Endothelial cell of umbilical vein (primary cell): ENCODE measurements at regions not wholly inside any gene's neighbourhood (a gene's known extent, or its start where the extent isn't known, plus 50 kb on each side); places are given as distances from the start of the nearest gene placed in this dataset.

ENCODE experiments used
- BruUV-seq: library from RNA; stranded (reverse); fragments of 400-500 nt; replicated peaks from 2 replicates; lab custom pipeline; 2021; lab: Mats Ljungman, UMichigan
- CTCF ChIA-PET: fragments of 300-600, 350-600 bp; sonication (Branson Sonifier 250); formaldehyde crosslinking; loops from one replicate; lab custom pipeline; 2021; ENCODE audit warnings: antibody characterized with exemption, inconsistent platforms; lab: Charles Lee
- POLR2A ChIA-PET: fragments of 300-600, 350-600 bp; sonication (Branson Sonifier 250); formaldehyde crosslinking; loops from one replicate; lab custom pipeline; 2021; ENCODE audit warnings: antibody characterized with exemption, inconsistent platforms; lab: Charles Lee
- DNase-seq: peaks from one replicate; pipeline ENCODE4 v3.0.0-alpha.2; 2011; ENCODE audit warnings: low read depth, low spot score
- FAIRE-seq: peaks from 2 replicates; lab custom pipeline; 2011; peaks lifted over from hg19 to GRCh38; lab: Jason Lieb, UNC
- H2AFZ ChIP-seq: 2 replicates; pipeline ENCODE4 v1.6.0; 2012; ENCODE audit warnings: low read depth, low read length, control low read depth, inconsistent platforms
- H3K27ac ChIP-seq: 2 replicates; pipeline ENCODE4 v1.5.1; 2011; ENCODE audit warnings: low read depth, mild to moderate bottlenecking, control low read depth, low read length, moderate library complexity; ENCODE audit not compliant: insufficient read depth
- H3K27me3 ChIP-seq, 2 experiments: 2 replicates each; pipeline versions ENCODE4 v1.6.0 to v1.6.1; 2011; ENCODE audit warnings: low read length in 2 of 2, mixed read lengths in 1 of 2; ENCODE audit not compliant: control insufficient read depth in 2 of 2, insufficient read depth in 2 of 2
- H3K36me3 ChIP-seq, 2 experiments: 2 replicates in 1 of 2; 3 replicates in 1 of 2; pipeline ENCODE4 v1.5.1; 2011; ENCODE audit warnings: low read length in 2 of 2, mild to moderate bottlenecking in 1 of 2, moderate library complexity in 1 of 2; ENCODE audit not compliant: control insufficient read depth in 2 of 2, insufficient read depth in 2 of 2; ENCODE audit errors: extremely low read depth in 1 of 2
- H3K4me1 ChIP-seq: 3 replicates; pipeline ENCODE4 v1.5.1; 2011; ENCODE audit warnings: mild to moderate bottlenecking, low read length; ENCODE audit not compliant: control insufficient read depth, insufficient read depth; ENCODE audit errors: extremely low read depth
- H3K4me2 ChIP-seq: 2 replicates; pipeline ENCODE4 v1.6.1; 2011; ENCODE audit warnings: low read length, control low read depth, mixed read lengths; ENCODE audit not compliant: insufficient read depth
- H3K4me3 ChIP-seq, 3 experiments: fragments of 200-600 bp in 1 of 3; sonication (generic), shearing (Covaris generic) in 1 of 3; replicated peaks in 1 of 3; 2 replicates each; pipeline ENCODE4 v1.5.1; 2011 to 2016; ENCODE audit warnings: control low read depth in 3 of 3, low read length in 3 of 3, mild to moderate bottlenecking in 2 of 3, inconsistent platforms in 1 of 3, low read depth in 1 of 3, moderate library complexity in 1 of 3; ENCODE audit not compliant: insufficient read depth in 1 of 3
- H3K79me2 ChIP-seq: 2 replicates; pipeline ENCODE4 v1.6.0; 2012; ENCODE audit warnings: low read length, inconsistent platforms; ENCODE audit not compliant: control insufficient read depth, insufficient read depth
- H3K9ac ChIP-seq: replicated peaks from 2 replicates; pipeline ENCODE3; 2011; ENCODE audit warnings: low read length, control low read depth; ENCODE audit not compliant: insufficient read depth; ENCODE audit errors: extremely low read depth
- H3K9me1 ChIP-seq: replicated peaks from 3 replicates; pipeline ENCODE4 v1.6.0; 2011; ENCODE audit warnings: mild to moderate bottlenecking, low read length; ENCODE audit not compliant: control insufficient read depth, insufficient read depth; ENCODE audit errors: extremely low read depth
- H3K9me3 ChIP-seq: replicated peaks from 2 replicates; pipeline ENCODE4 v1.5.1; 2012; ENCODE audit warnings: low read length, inconsistent platforms; ENCODE audit not compliant: control insufficient read depth, insufficient read depth
- H4K20me1 ChIP-seq: replicated peaks from 2 replicates; pipeline ENCODE3; 2011; ENCODE audit warnings: mild to moderate bottlenecking, low read length; ENCODE audit not compliant: control insufficient read depth, insufficient read depth; ENCODE audit errors: extremely low read depth
- EZH2 ChIP-seq: IDR thresholded peaks from 2 replicates; pipeline ENCODE4 v1.6.1; 2012; ENCODE audit warnings: borderline replicate concordance, low read depth, mild to moderate bottlenecking, moderate library complexity, low read length, inconsistent platforms; ENCODE audit not compliant: severe bottlenecking
- FOS ChIP-seq: IDR thresholded peaks from 2 replicates; pipeline ENCODE4 v1.6.1; 2011; ENCODE audit warnings: mild to moderate bottlenecking, low read length, moderate library complexity, borderline replicate concordance; ENCODE audit not compliant: insufficient read depth
- GATA2 ChIP-seq: IDR thresholded peaks from 2 replicates; pipeline ENCODE4 v1.7.0; 2011; ENCODE audit warnings: low read depth, mild to moderate bottlenecking, moderate library complexity, mixed read lengths, low read length; ENCODE audit not compliant: insufficient read length, insufficient read depth
- POLR2A ChIP-seq: IDR thresholded peaks from 2 replicates; pipeline ENCODE4 v1.6.1; 2012; ENCODE audit warnings: low read depth, mild to moderate bottlenecking, control low read depth, low read length
- dilution Hi-C: fragments of 300-500 bp; cut with MboI; formaldehyde crosslinking; loops from one replicate; pipeline ENCODE4 v1.15.0; 2019; ENCODE audit warnings: low sequenced_read_pairs; ENCODE audit not compliant: extremely low pct_ligation_motif_present
- intact Hi-C: fragments of 100-400 bp; cut with micrococcal nuclease; formaldehyde crosslinking; loops from one replicate; pipeline ENCODE4 v1.10.0; 2022

GRCh38 chr16:85412911-85413520 lies 200.1 kb upstream of the GSE1 start:
- intact Hi-C loops (no loop called here), dilution Hi-C loops (no loop called here)
- no peaks in the 10 kb centered on the region for H4K20me1 ChIP-seq
- H3K27me3 ChIP-seq: no peaks in the 10 kb centered on the region
- FAIRE-seq: no peak
- no peak for TF ChIP-seq EZH2
- no peak for TF ChIP-seq FOS
- TF ChIP-seq GATA2: no peak
- H3K36me3 ChIP-seq: no peaks in the 10 kb centered on the region
- BruUV-seq: no TSS peak
- CTCF ChIA-PET: no interaction called here
- H2AFZ ChIP-seq: no peak overlapping the region
- DNase-seq: no peak
- no peak overlapping the region for H3K4me2 ChIP-seq
- H3K27ac ChIP-seq: no peak overlapping the region
- H3K9ac ChIP-seq: no peak overlapping the region
- POLR2A ChIA-PET: no interaction called here
- no peaks in the 10 kb centered on the region for H3K9me3 ChIP-seq
- H3K9me1 ChIP-seq: no peaks in the 10 kb centered on the region
- no peak overlapping the region for H3K4me3 ChIP-seq
- H3K4me1 ChIP-seq: no peaks in the 10 kb centered on the region
- H3K79me2 ChIP-seq: no peaks in the 10 kb centered on the region

- CTCF ChIA-PET: no interaction called here
- TF ChIP-seq FOS (no peak), EZH2 (no peak), POLR2A (no peak)
Measured at GRCh38 chr16:85413691-85414663, 199.1 kb upstream of the GSE1 start.

More at GRCh38 chr16:85413691-85414663, 199.1 kb upstream of the GSE1 start:
- dilution Hi-C loops: no loop called here
- Histone ChIP-seq H3K36me3 (no peaks in the 10 kb centered on the region), H3K4me2 (no peak overlapping the region), H4K20me1 (no peaks in the 10 kb centered on the region), H3K79me2 (no peaks in the 10 kb centered on the region), H3K27me3 (no peaks in the 10 kb centered on the region), H2AFZ (no peak overlapping the region), H3K4me1 (no peaks in the 10 kb centered on the region), H3K4me3 (no peak overlapping the region), H3K27ac (no peak overlapping the region), H3K9ac (no peak overlapping the region), H3K9me3 (no peaks in the 10 kb centered on the region), H3K9me1 (no peaks in the 10 kb centered on the region)
- intact Hi-C loops: no loop called here
- no peak for DNase-seq
- POLR2A ChIA-PET: no interaction called here
- no peak for FAIRE-seq
- no TSS peak for BruUV-seq
